GM18520 (cell line): ENCODE measurements at regions not wholly inside any gene's neighbourhood (a gene's known extent, or its start where the extent isn't known, plus 50 kb on each side); places are given as distances from the start of the nearest gene placed in this dataset.

Experiments used
- ATAC-seq: cut with Tn5 transposase; IDR thresholded peaks from one replicate; pipeline ENCODE4 v1.9.1; 2021; ENCODE audit not compliant: unreplicated experiment

GRCh38 chr6:44634321-44634720 is 246.8 kb downstream of the CDC5L start:
- ATAC-seq = no peak

GRCh38 chr6:44635486-44635885 is 248.0 kb downstream of the CDC5L start:
- ATAC-seq = no peak

GRCh38 chr6:44636561-44637248 is 249.2 kb downstream of the CDC5L start:
- ATAC-seq = no peak

GRCh38 chr6:44641344-44642031 is 254.0 kb downstream of the CDC5L start:
- ATAC-seq = no peak

- no peak for ATAC-seq
These were observed 254.8 kb downstream of the CDC5L start for GRCh38 chr6:44642349-44642748.

- ATAC-seq = no peak
These were observed 255.5 kb downstream of the CDC5L start for GRCh38 chr6:44642870-44643522.

- ATAC-seq = no peak
These were observed 257.8 kb downstream of the CDC5L start for GRCh38 chr6:44645276-44645675.

GRCh38 chr6:44646355-44646754 is 258.8 kb downstream of the CDC5L start:
- ATAC-seq = no peak

GRCh38 chr6:44649365-44650025 is 262.0 kb downstream of the CDC5L start:
- no peak for ATAC-seq

GRCh38 chr6:44650495-44650894 is 263.0 kb downstream of the CDC5L start:
- no peak for ATAC-seq

GRCh38 chr6:44650947-44651346 is 263.4 kb downstream of the CDC5L start:
- no peak for ATAC-seq

- no peak for ATAC-seq
These were observed 264.1 kb downstream of the CDC5L start for GRCh38 chr6:44651604-44652003.

- ATAC-seq = no peak
These were observed 265.0 kb downstream of the CDC5L start for GRCh38 chr6:44652547-44652946.

GRCh38 chr6:44653091-44653490 is 265.6 kb downstream of the CDC5L start:
- no peak for ATAC-seq

GRCh38 chr6:44653761-44654218 is 266.3 kb downstream of the CDC5L start:
- ATAC-seq = no peak

GRCh38 chr6:44655412-44656342 is 268.2 kb downstream of the CDC5L start:
- no peak for ATAC-seq

GRCh38 chr6:44656691-44657090 is 269.2 kb downstream of the CDC5L start:
- no peak for ATAC-seq

GRCh38 chr6:44657206-44657819 is 269.8 kb downstream of the CDC5L start:
- no peak for ATAC-seq

GRCh38 chr6:44658571-44658970 is 271.1 kb downstream of the CDC5L start:
- no peak for ATAC-seq

- no peak for ATAC-seq
These were observed 272.2 kb downstream of the CDC5L start for GRCh38 chr6:44659726-44660125.
